Activated CD4-positive, alpha-beta T cell treated with anti-CD3 and anti-CD28 coated beads, Interleukin-2, amount 10 ng/mL, durations not matched to agents 7 days and 5 days (primary cell): ENCODE measurements at regions not wholly inside any gene's neighbourhood (a gene's known extent, or its start where the extent isn't known, plus 50 kb on each side); places are given as distances from the start of the nearest gene placed in this dataset.

Experiments used
- CTCF ChIA-PET: fragments of 350-600 bp; sonication (Branson Sonifier 250); formaldehyde crosslinking; loops from one replicate; lab custom pipeline; 2021; ENCODE audit warnings: antibody characterized with exemption; lab: Charles Lee
- POLR2A ChIA-PET: fragments of 350-600 bp; sonication (Branson Sonifier 250); formaldehyde crosslinking; loops from one replicate; lab custom pipeline; 2021; ENCODE audit warnings: antibody characterized with exemption; lab: Charles Lee
- DNase-seq: peaks from one replicate; pipeline ENCODE4 v3.0.0-alpha.2; 2020
- H3K27ac Mint-ChIP-seq: one replicate; pipeline ENCODE4 v1.8.0; 2021; ENCODE audit warnings: mild to moderate bottlenecking, moderate library complexity, mixed read lengths
- H3K27me3 Mint-ChIP-seq: one replicate; pipeline ENCODE4 v1.8.0; 2021; ENCODE audit warnings: mixed read lengths
- H3K36me3 Mint-ChIP-seq: one replicate; pipeline ENCODE4 v1.8.0; 2021; ENCODE audit warnings: low read depth, mixed read lengths
- H3K4me1 Mint-ChIP-seq: one replicate; pipeline ENCODE4 v1.8.0; 2021; ENCODE audit warnings: mixed read lengths
- H3K4me3 Mint-ChIP-seq: one replicate; pipeline ENCODE4 v1.8.0; 2021; ENCODE audit warnings: mild to moderate bottlenecking, moderate library complexity, mixed read lengths
- H3K9me3 Mint-ChIP-seq: one replicate; pipeline ENCODE4 v1.8.0; 2021; ENCODE audit warnings: mixed read lengths

DNA sequence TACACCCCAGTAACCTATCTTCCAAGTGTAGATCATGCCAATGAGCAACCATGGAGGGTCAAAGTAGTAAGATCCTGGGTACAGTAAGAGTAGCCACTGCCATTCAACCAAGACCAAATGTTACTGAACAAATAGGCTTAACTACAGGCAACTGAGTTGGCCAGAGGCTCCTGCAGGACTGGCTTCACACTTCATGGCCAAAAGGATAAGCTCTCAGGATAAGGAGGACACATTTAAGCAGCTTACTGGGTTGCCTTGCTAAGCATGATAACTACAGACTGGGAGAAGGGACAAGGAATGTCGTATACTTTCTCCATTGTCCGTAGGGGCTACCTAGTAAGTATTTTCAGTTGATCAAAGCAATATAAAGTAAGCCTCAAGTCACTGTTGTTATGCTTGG lies 174.7 kb downstream of the INO80D start:
- no peak for DNase-seq
- Mint-ChIP-seq H3K9me3 (no peaks in the 10 kb centered on the region), H3K4me1 (no peaks in the 10 kb centered on the region), H3K27ac (no peak overlapping the region), H3K4me3 (no peak overlapping the region), H3K27me3 (peaks cover 20% of the 10 kb centered on the region), H3K36me3 (no peaks in the 10 kb centered on the region)
- ChIA-PET POLR2A (no interaction called here), CTCF (no interaction called here)

DNA sequence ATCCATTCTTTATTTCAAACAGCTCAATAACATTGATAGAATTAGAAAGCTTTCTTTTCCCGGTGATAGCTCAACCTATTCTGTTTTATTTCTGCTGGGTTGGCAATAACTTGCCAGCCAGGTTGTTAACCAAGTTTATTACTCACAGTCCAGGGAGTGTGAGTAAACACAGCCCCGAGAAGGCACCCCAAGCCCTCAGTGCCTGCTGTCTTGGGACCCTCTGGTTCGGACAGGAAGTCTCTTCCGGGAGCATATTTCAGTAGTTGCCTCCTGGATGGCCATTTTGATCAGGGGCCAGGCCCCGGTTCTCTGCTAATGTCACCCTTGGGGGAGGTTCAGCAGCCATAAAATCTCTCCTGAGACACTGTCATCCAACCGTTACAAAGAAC lies 176.8 kb downstream of the INO80D start:
- Mint-ChIP-seq H3K27me3 (peaks cover 18% of the 10 kb centered on the region), H3K36me3 (no peaks in the 10 kb centered on the region), H3K9me3 (no peaks in the 10 kb centered on the region), H3K27ac (no peak overlapping the region), H3K4me1 (no peaks in the 10 kb centered on the region), H3K4me3 (no peak overlapping the region)
- POLR2A ChIA-PET: no interaction called here
- CTCF ChIA-PET: interaction anchor here (1.0 kb wide), 2 partner anchors 27 to 62 kb away, joined by 3 read pairs; no protein-coding TSS in a partner anchor
- no peak for DNase-seq

DNA sequence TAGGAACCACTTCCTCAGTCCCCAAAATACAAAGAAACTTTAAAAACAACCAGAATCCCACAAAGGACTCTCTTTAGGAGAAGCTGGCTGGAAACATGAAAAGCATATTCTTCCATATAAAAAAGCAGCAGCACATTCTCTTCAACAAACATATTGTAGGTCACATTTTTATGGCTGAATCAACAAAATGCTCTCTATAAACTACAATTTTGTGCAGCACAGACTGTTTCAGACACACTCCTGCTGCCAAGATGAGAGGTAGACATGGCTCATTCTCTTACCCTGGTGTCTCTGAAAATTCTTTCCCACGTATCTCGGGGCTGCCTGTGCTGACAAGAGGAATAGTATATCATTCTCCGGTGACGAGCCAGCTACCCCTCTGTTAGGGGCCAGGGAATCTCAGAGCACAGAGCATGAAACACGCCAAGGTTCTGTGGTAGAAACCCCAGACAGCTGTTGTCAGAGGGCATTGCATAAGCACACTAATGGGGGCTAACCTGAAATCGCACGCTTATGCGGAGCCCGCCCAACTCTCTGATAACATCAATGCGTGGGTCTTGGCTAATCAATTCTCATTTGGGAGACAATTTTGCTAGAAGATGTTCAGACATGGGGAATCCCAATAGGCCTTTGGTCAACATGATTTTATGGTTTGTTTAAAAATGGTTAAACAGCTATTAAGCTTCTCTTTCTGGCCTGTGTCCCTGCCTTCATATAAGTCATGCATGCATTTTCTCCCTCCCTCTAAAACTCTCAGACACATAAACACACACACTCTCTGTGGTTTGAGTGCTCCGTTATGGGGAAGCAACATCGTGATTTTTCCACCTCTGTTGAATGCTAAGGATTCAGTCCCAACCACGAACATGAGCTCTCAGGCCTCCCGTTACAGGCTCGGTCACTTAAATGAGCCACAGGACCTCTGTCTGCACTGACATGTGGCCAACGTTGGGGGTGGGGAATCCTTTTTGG lies 177.5 kb downstream of the INO80D start:
- Mint-ChIP-seq H3K9me3 (no peaks in the 10 kb centered on the region), H3K4me1 (no peaks in the 10 kb centered on the region), H3K27me3 (peaks cover 15% of the 10 kb centered on the region), H3K27ac (no peak overlapping the region), H3K36me3 (no peaks in the 10 kb centered on the region), H3K4me3 (no peak overlapping the region)
- POLR2A ChIA-PET: no interaction called here
- no peak for DNase-seq
- CTCF ChIA-PET: interaction anchor here (1.0 kb wide), 1 partner anchor 28 kb away, joined by 3 read pairs; no protein-coding TSS in a partner anchor

DNA sequence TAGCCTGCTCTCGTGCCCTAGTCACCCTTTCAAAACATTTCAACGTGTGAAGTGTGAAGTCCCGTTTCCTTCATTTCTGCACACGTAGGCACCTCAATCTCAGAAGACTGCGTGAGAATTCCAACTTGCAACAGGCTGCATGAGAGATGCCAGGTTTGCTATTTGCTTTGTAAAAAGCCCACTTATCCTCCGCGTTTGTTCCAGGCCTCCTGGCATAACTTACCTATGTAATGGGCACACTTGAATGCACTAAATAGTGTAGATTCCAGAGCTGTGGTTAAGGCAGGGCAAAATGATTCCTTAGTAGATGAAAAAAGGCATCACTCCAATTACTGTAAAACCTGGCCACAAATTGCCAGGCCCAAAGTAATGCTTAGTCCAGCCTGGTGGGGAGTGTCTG lies 179.6 kb downstream of the INO80D start:
- ChIA-PET POLR2A (no interaction called here), CTCF (interaction anchor here (0.6 kb wide), 1 partner anchor 59 kb away, joined by 3 read pairs; no protein-coding TSS in a partner anchor)
- H3K9me3 Mint-ChIP-seq: no peaks in the 10 kb centered on the region
- H3K27ac Mint-ChIP-seq: no peak overlapping the region
- H3K4me3 Mint-ChIP-seq: no peak overlapping the region
- no peaks in the 10 kb centered on the region for H3K4me1 Mint-ChIP-seq
- no peaks in the 10 kb centered on the region for H3K36me3 Mint-ChIP-seq
- peaks cover 9% of the 10 kb centered on the region for H3K27me3 Mint-ChIP-seq
- DNase-seq: no peak

DNA sequence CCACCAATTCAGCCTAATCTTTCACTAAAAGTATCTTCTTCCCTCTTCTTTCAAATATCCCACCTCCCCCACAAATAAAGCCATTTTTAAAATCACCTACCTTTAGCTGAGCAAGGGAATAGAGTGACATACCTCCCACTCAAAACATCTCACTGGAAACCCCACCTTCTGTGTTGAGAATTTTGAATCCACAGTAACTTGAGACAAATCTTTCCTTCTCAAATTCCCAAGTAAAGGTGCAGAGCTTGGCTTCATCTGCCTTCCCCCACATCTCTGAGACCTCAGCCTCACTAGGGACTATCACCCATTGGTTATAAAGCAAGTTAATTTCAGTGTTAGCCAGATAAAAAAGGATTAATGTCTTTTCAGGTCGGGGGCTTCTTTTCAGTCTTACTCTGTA lies 180.4 kb downstream of the INO80D start:
- Mint-ChIP-seq H3K27ac (no peak overlapping the region), H3K27me3 (peaks cover 3% of the 10 kb centered on the region), H3K9me3 (no peaks in the 10 kb centered on the region), H3K4me3 (no peak overlapping the region), H3K4me1 (no peaks in the 10 kb centered on the region), H3K36me3 (no peaks in the 10 kb centered on the region)
- ChIA-PET POLR2A (no interaction called here), CTCF (no interaction called here)
- no peak for DNase-seq

DNA sequence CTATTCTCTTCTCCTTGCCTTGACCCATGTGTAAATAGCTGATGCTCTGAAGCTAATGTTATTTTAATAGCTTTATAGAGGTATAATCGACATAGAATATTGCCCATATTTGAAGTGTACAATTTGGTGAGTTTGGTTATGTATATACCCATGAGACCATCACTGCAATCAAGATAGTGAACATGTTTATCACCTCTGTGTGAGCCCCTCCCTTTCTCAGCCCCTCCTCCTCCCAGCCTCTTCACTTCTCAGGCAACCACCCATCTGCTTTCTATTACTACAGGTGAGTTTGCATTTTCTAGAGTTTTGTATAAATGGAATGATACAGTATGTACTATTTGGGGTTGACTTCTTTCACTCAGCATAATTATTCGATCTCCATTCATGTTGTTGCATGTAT lies 181.1 kb downstream of the INO80D start:
- Mint-ChIP-seq H3K4me1 (no peaks in the 10 kb centered on the region), H3K27ac (no peak overlapping the region), H3K9me3 (no peaks in the 10 kb centered on the region), H3K27me3 (peaks cover 3% of the 10 kb centered on the region), H3K36me3 (no peaks in the 10 kb centered on the region), H3K4me3 (no peak overlapping the region)
- DNase-seq: no peak
- POLR2A ChIA-PET: no interaction called here
- CTCF ChIA-PET: no interaction called here

DNA sequence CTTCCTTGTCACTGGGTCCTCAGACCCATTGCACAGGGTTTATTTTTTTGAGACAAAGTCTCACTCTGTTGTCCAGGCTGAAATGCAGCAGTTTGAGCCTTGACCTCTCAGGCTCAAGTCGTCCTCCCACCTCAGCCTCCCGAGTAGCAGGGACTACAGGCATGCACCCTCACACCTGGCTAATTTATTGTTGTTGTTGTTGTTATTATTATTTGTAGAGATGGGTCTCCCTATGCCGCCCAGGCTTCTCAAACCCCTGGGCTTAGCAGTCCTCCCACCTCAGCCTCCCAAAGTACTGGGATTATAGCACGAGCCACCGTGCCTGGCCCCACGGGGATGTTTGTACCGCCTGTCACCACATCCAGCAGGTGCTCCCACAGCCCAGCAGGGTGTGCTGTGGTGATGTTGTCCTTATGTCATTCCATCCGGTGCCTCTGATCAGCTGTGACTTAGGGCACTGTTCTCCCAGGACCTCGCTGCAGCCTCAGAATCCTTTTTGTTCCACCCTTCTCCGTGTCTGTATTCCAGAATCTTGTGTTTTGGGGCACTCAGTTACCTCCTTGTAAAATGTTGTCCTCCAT lies 182.3 kb downstream of the INO80D start:
- DNase-seq: peak; percentile 11
- no peaks in the 10 kb centered on the region for H3K36me3 Mint-ChIP-seq
- no peak overlapping the region for H3K4me3 Mint-ChIP-seq
- POLR2A ChIA-PET: no interaction called here
- H3K9me3 Mint-ChIP-seq: peaks cover 3% of the 10 kb centered on the region
- peaks cover 3% of the 10 kb centered on the region for H3K27me3 Mint-ChIP-seq
- H3K4me1 Mint-ChIP-seq: no peaks in the 10 kb centered on the region
- CTCF ChIA-PET: no interaction called here
- no peak overlapping the region for H3K27ac Mint-ChIP-seq

DNA sequence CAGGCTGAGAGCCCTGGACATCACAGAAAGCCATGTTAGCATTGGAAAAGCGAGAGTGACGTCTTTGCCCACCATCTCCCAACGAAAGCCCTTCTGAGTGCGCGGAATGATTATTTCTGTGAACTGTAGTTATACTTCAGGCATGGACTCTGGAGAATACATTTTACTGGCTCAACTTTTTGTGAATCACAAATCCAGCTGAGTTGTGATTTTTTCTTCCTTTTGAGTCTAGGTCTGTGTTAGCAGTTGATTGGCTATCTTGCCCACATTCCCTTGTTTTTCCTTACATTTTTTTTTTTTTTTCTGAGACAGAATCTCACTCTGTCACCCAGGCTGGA lies 183.1 kb downstream of the INO80D start:
- H3K27ac Mint-ChIP-seq: no peak overlapping the region

DNA sequence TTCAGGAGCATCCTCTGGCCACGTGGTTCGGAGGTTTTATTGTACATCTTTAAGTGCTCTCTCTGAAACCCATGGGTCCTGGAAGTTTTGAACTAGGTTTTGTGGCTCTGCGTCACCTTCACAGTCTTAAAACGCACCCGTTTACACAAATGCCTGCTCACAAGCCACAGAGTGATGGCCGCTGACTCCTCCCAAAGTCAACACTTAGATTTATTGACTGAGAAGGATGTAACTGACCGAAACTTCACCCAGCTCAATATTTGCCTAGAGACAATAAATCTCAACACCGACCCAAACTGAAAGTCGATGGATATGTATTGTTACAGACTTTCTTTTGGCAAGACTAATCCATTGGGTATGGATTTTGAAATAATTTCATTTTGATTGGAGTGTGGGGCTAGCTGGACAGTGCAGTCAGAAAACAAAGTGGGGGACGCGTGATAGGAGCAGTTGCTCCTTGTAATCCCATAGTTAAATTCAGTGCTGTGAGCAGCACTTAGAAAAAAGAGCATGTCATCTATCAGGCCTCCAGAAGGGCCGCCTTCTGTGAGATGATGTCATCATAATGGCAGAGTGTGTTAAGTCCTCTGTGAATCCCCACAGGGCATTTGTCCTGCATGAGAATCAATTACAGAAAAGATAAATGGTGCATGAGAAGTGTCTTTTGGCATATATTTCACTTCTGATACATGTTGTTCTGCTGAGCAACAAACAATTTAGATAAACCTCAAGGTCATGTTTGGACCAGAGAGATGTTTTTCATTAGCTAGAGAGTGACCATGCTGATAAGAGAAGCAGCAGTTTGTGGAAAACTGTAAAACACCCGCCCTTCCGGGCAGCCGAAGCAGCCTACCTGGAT lies 183.7 kb downstream of the INO80D start:
- CTCF ChIA-PET: interaction anchor here (1.2 kb wide), 1 partner anchor 16 kb away, joined by 3 read pairs; no protein-coding TSS in a partner anchor
- H3K36me3 Mint-ChIP-seq: no peaks in the 10 kb centered on the region
- no peak overlapping the region for H3K27ac Mint-ChIP-seq
- peaks cover 3% of the 10 kb centered on the region for H3K27me3 Mint-ChIP-seq
- POLR2A ChIA-PET: no interaction called here
- peaks cover 3% of the 10 kb centered on the region for H3K9me3 Mint-ChIP-seq
- no peak for DNase-seq
- H3K4me1 Mint-ChIP-seq: no peaks in the 10 kb centered on the region
- H3K4me3 Mint-ChIP-seq: no peak overlapping the region

More for the DNA sequence above, 183.1 kb downstream of the INO80D start:
- H3K36me3 Mint-ChIP-seq: no peaks in the 10 kb centered on the region
- POLR2A ChIA-PET: no interaction called here
- CTCF ChIA-PET: no interaction called here
- H3K9me3 Mint-ChIP-seq: peaks cover 3% of the 10 kb centered on the region
- no peaks in the 10 kb centered on the region for H3K4me1 Mint-ChIP-seq
- DNase-seq: no peak
- peaks cover 3% of the 10 kb centered on the region for H3K27me3 Mint-ChIP-seq
- no peak overlapping the region for H3K4me3 Mint-ChIP-seq

DNA sequence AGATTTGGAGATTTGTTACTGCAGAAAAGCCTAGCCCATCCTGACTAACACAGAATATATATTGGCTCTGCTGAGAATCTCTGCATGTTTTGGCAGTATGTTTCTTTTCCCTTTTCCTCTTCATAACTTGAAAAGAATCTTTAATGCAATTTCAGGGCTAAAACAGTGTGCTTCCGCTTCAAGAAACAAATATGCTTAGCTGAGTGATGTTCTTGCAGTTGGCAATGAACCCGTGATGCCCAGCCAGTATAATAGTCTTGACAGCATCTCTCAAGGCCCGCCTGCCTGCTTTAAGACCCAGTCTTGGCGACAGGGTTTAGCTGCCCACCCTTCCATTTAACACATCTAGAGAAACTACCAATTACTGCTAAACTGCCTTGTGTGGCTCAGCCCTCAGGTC lies 184.5 kb downstream of the INO80D start:
- POLR2A ChIA-PET: no interaction called here
- no peak for DNase-seq
- no peaks in the 10 kb centered on the region for H3K36me3 Mint-ChIP-seq
- H3K4me3 Mint-ChIP-seq: no peak overlapping the region
- H3K4me1 Mint-ChIP-seq: no peaks in the 10 kb centered on the region
- CTCF ChIA-PET: interaction anchor here (1.2 kb wide), 1 partner anchor 16 kb away, joined by 3 read pairs; no protein-coding TSS in a partner anchor
- no peaks in the 10 kb centered on the region for H3K27me3 Mint-ChIP-seq
- H3K9me3 Mint-ChIP-seq: peaks cover 3% of the 10 kb centered on the region
- H3K27ac Mint-ChIP-seq: no peak overlapping the region

DNA sequence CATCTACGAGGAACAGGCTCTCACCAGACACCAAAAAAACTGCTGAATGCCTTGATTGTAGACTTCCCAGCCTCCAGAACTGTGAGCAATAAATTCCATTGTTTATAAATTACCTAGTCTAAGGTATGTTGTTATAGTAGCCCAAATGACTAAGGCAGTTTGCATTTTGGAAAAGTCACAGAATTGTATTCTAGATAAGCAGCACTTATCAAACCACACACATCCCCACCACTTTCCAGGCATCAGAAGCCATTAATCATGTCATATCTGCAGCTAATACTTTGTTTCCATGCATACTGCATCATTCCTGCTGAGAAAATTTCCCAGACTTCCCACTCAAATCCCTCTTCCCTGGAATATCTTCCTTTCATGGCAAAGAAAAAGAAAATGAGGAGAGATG lies 187.2 kb downstream of the INO80D start:
- Mint-ChIP-seq H3K27me3 (peaks cover 2% of the 10 kb centered on the region), H3K9me3 (peaks cover 3% of the 10 kb centered on the region), H3K4me1 (no peaks in the 10 kb centered on the region), H3K36me3 (no peaks in the 10 kb centered on the region), H3K27ac (no peak overlapping the region), H3K4me3 (no peak overlapping the region)
- POLR2A ChIA-PET: no interaction called here
- CTCF ChIA-PET: no interaction called here
- DNase-seq: no peak

DNA sequence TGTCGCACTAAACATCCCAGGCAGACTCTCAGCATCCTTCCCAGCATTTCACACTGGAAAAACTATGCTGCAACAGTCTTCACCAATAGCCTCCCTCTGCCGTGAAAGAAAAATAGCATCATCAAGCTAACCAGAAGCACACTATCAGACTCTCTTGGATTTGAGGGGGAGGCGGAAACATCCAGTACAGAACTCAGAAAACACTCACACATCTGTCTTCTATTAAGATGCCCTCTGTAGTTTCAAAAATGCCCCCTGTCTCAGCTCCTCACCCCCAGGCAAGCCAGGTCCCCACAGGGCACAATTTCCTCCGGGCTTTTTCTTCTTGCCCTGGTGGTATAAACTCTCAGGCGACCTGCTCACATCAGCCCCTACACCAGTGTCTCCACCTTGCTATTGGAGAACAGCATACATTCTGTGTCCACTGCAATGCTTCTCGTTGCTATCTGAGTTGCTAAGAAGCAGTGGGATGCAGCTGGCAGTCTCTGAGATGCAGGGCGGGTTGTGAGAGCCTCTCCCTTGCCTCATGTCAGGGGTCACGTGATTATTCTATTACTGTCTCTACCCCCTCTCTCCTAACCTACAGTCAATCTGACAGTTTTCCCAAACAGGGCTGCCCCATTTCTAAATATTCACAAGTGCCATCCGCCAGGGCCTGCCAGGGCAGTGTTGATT lies 189.9 kb downstream of the INO80D start:
- no peak overlapping the region for H3K4me3 Mint-ChIP-seq
- ChIA-PET POLR2A (no interaction called here), CTCF (no interaction called here)
- peaks cover 3% of the 10 kb centered on the region for H3K9me3 Mint-ChIP-seq
- H3K27me3 Mint-ChIP-seq: peaks cover 2% of the 10 kb centered on the region
- H3K36me3 Mint-ChIP-seq: no peaks in the 10 kb centered on the region
- H3K27ac Mint-ChIP-seq: no peak overlapping the region
- H3K4me1 Mint-ChIP-seq: no peaks in the 10 kb centered on the region
- no peak for DNase-seq
